Umbilical cord (tissue), 1 donor: ENCODE measurements at regions not wholly inside any gene's neighbourhood (a gene's known extent, or its start where the extent isn't known, plus 50 kb on each side); places are given as distances from the start of the nearest gene placed in this dataset.
A peak's percentile ranks its signal among the peaks of the same experiment; 100 is the strongest.
"Not testable (repeated sequence)": the region's sequence is repeated elsewhere in the genome, so short reads cannot be mapped to it uniquely, and the experiment has no call there.

Source experiments
- DNase-seq: peaks from one replicate; pipeline ENCODE4 v3.0.0-alpha.2; 2015; ENCODE audit warnings: low spot score

DNA sequence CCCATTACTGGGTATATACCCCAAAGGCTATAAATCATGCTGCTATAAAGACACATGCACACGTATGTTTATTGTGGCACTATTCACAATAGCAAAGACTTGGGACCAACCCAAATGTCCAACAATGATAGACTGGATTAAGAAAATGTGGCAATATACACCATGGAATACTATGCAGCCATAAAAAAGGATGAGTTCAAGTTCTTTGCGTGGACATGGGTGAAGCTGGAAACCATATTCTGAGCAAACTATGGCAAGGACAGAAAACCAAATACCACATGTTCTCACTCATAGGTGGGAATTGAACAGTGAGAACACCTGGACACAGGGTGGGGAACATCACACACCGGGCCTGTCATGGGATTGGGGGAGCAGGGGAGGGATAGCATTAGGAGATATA is 54.4 kb upstream of the MUCL1 start:
- DNase-seq, result not testable (repeated sequence)

DNA sequence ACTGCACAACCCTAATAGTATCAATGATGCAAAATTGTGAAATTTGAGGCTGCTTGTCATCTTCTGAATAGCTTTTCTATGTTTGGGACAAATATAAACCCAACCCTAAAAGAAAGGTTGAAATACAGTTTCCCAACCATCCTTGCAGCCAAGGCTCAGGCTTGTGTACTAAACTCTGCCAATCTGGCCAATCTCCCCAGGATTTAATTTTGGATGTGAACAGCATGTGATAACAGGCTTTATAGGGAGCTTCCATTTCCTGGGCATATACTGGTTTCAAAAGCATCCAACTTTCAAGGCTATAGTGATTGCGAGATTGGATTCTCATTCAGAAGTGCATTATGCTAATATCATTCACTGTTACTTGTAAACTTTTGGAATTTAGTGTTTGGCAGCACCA is 55.7 kb upstream of the MUCL1 start:
- DNase-seq, result no peak

- no peak for DNase-seq
Observed at GRCh38 chr12:54796991-54797390, 57.3 kb upstream of the MUCL1 start.

DNA sequence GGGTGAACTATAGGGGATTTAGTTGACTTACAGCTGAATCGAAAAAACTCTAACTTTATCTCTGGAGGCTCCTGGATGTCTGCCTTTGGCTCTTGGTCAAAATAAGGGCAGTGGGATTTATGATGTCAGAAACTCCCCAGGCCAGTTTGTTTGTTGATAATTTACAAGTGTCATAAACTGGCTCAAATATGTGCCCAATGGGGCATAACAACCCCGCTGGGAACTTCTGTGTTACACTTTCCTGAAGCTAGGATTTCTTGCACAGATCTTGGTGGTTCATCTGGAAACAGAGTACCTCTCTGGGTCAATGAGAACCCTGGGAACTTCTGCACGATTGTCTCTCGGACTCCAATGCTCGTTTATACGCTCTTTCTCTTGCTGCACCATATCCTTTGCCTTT is 58.7 kb upstream of the MUCL1 start:
- no peak for DNase-seq

DNA sequence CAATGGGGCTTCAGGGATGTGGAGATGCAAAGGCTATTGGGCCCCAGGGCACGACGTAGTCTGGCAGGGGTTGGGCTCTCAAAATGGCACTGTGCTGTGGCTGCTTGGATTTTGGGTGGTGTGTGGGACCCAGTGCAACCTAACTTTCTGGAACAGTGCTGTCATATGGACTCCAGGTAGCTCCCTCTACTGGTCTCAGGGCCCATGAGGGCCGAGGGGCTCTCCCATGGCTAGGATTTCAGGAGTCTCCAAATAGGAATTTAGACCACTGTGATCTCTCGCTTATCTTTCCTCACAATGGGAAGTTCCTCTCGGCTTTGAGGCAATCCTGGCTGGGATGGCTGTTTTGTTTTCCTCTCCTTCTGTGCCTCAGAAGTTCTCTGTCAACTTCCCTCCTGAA is 68.2 kb upstream of the MUCL1 start:
- no peak for DNase-seq

GRCh38 chr12:54784115-54784514 is 70.2 kb upstream of the MUCL1 start:
- DNase-seq, result no peak

- not testable (repeated sequence) for DNase-seq
Observed at GRCh38 chr12:54777031-54777430, 77.3 kb upstream of the MUCL1 start.

DNA sequence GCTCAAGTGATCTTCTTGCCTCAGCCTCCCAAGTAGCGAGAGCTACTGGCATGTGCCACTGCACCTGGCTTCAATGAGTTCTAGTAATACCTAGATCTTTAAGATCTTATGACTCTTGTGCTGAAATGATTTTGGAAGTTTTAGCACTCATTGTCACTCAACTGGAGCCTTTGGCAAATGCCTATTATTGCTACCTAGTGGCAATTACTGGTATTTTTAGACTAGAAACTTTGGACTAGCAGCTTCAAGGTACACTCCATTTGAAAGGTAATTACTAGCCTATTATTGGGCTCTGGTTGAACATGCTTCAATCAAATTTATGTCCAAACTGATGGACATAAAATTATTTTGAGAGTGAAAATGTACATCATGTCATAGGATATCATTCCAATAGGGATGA is 80.7 kb upstream of the MUCL1 start:
- DNase-seq, result no peak

DNA sequence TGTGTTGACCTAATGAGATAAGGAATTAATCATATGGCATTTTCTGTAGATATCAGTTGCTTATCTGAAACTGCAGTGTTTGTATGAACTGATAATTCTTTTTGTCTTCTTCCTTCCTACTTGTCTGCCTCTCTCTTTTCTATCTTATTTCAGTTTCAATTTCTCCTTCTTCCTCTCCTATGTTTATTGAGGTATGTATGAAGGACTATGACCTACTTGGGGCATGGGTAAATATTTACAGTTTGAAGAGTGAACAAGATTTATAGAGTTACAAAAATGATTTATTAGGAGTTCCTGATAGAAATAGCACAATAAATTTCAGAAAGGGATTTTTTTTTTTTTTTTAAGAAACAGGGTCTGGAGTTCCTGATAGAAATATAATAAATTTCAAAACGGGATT is 88.7 kb upstream of the MUCL1 start:
- no peak for DNase-seq

DNA sequence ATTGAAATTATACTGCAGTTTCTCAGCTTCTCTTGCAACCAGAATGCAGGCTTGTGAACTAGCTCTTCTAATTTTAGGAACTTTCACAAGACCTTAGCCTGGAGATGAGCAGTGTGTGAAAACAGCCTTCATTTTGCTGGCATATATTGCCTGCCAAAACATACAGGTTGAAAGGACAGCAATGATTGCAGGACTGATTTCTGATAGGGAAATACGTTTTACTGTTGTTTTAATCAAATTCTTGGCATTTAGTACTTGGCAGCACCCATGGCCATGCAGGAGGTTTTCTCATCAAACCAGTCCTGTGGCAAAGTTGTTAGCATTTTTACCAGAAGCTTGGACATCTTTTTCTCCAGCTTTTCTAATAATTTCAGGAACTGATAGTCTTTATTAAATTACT is 91.9 kb upstream of the MUCL1 start:
- DNase-seq, result no peak

- DNase-seq, result no peak
Observed at GRCh38 chr12:54759751-54760150, 94.6 kb upstream of the MUCL1 start.

DNA sequence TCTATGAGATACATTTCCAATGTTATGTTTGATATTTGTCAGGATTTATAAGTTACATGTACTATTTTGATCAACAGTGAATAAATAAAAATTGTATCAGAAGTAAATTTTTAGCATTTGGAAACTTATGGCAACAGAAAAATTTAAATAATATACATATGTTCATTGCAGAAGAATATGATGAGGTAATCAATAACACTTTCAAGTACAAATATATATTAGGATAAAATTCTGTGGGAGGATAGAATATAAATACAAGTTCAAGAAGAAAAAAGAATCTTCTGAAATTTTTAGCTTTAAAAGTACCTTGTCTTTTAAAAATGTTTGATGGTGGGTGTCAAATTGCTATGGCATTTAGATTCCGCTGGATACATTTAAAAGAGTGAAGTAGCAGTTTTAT is 102.8 kb upstream of the MUCL1 start:
- no peak for DNase-seq

- peak; percentile 57 for DNase-seq
Observed at GRCh38 chr12:54749191-54749818, 101.1 kb upstream of the DCD start.

GRCh38 chr12:54744590-54744989 is 96.4 kb upstream of the DCD start:
- no peak for DNase-seq

DNA sequence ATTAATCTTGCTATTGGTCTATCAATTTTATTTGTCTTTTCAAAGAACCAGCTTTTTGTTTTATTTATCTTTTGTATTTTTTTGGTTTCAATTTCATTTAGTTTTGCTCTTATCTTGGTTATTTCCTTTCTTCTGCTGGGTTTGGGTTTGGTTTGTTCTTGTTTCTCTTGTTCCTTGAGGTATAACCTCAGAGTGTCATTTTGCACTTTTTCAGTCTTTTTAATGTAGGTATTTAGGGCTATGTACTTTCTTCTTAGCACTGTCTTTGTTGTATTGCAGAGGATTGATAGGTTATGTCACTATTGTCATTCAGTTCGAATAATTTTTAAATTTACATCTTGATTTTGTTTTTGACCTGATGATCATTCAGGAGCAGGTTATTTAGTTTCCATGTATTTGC is 92.7 kb upstream of the DCD start:
- DNase-seq, result no peak

DNA sequence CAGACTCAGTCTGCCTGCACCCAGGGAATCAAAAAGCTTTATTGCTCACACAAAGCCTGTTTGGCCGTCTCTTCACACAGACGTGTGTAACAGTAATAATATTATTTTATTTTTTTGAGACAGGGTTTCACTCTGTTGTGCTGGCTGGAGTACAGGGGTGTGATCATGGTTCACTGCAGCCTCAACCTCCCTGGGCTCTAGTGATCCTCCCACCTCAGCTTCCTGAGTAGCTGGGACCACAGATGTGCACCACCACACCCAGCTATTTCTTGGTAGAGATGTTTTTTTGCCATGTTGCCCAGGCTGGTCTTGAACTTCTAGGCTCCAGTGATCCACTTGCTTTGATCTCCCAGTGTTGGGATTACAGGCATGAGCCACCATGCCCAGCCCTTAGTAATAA is 88.4 kb upstream of the DCD start:
- no peak for DNase-seq

DNA sequence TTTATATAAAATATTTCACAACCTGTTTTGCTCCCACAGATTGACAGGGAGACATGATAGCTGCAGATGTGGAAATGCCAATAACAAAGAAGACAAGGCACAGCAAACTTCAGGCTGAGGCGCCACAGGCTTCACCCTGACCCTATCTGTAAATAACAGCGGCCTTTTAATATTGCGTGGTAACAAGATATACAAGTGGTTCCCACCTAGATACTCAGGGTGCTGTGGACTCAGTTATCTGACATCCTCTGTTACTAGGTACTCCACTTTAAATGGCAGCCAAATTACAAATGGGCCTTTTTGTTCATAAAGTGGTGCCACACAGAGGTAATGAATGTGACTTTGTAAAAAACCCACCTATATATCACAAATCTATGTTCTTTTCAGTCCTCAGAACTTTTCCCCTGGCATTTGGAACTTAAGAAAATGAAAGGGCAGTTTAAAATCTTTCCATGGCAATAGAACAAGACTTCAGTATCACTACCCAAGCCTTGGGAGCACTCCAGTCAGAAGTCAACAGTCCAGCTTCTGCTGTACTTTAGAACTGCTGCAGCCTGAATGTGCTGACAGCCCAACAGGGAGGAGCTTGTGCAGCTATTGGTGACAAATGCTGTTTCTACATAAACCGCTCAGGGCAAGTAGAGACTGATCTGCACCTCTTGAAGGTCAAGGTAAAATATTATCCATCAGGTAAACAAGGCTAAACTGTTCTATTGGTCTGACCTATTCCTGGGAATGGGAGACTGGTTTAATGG is 86.2 kb upstream of the DCD start:
- no peak for DNase-seq

DNA sequence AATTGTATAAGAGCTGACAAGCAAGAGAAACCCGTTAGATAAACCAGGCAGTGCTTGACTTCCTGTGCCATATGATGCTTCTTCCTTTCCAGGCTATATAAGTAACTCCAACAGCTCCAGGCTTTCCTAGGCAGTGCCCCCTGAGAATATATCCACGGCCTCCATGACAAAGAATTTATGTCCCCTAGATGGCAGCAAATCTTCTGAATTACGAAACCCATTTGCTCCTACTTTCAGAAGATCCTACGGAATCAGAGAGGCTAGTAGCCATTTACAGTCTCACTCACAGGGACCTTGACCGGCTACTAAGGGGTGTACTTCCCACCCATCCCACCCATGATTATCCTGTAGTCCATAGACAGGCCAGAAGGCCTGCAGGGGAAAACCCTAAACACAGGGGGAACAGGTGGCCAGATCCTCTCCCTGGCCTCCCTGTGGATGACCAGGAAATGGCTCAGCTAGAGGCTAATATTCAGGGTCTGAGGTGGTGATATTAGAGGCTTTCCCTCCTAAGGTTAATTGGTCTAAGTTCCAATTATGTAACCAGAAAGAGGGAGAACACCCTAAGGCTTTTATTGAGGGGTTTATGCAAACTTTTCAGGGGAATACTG is 77.2 kb upstream of the DCD start:
- peak; percentile 22 for DNase-seq

DNA sequence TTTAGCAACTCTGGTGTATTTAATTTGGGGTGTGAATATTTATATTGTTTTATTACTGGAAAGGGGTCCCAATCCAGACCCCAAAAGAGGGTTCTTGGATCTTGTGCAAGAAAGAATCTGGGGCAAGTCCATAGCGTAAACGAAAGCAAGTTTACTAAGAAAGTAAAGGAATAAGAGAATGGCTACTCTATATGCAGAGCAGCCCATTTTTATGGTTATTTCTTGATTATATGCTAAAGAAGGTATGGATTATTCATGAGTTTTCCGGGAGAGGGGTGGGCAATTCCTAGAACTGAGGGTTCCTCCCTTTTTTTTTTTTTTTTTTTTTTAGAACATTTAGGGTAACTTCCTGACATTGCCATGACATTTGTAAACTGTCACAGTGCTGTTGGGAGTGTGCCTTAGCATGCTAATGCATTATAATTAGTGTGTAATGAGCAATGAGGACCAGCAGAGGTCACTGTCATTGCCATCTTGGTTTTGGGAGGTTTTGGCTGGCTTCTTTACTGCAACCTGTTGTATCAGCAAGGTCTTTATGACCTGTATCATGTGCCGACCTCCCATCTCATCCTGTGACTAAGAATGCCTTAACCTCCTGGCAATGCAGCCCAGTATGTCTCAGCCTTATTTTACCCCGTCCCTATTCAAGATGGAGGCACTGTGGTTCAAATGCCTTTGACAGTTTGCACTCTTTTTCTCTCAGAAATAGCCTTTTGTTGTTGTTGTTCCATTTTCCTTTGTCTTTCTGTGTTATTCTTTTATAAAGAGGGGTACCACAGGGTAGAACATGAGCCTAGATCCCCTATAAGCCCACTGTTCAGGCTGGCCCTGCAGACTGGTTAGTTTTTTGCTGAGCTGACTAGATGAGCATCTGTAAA is 75.5 kb upstream of the DCD start:
- DNase-seq, result no peak

DNA sequence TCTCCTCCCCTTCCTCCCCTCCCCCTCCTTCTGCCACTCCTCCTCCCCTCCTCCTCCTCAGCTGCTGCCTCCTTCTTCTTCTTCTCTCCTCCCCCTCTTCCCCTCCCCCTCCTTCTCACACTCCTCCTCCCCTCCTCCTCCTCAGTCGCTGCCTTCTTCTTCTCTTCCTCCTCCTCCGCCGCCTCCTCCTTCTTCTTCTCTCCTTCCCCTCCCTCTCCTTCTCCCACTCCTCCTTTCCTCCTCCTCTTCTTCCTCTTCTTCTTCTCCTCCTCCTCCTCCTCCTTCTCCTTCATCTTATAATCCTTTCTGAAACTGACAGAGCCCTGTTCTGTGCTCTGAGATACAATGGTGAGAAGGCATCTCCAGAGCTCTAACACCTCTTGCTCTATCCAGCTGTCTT is 73.1 kb upstream of the DCD start:
- DNase-seq, result no peak

DNA sequence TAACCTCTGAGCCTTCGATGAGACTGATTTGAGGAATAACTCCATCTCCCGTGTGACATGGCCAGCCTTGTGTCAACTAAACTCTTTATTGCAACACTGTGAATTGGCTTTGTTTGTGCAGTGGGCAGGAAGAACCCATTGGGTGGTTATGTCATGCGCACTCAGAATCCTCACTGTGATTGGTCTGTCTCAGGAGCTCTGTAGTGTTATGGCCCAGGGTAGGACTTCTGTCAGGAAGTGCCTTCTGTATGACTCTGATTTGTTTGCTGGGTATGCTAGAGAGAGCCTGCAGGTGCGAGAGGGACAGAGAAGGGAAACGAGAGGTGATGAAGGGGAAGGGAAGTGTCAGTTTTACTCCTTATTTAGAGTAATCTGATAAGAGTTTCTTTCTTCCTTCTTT is 71.5 kb upstream of the DCD start:
- no peak for DNase-seq

DNA sequence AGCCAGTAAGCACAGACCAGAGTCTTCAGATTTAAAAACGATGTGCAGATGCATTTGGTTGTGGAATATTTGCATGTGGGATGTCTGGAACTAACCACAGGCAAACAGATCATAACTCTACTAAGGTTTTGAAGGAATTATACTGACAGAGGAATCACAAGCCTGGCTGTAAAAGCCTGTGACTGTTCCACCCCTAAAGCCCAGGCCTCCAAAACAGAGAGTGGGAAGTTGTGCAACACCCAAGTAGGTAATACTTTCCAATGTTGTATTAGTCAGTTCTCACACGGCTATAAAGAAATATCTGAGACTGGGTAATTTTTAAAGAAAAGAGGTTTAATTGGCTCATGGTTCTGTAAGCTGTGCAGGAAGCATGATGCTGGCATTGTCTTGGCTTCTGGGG is 68.1 kb upstream of the DCD start:
- peak; percentile 86 for DNase-seq
